ENCODE measurements at regions not wholly inside any gene's neighbourhood (a gene's known extent, or its start where the extent isn't known, plus 50 kb on each side); places are given as distances from the start of the nearest gene placed in this dataset.
A peak's percentile ranks its signal among the peaks of the same experiment; 100 is the strongest.
"Not testable (repeated sequence)": the region's sequence is repeated elsewhere in the genome, so short reads cannot be mapped to it uniquely, and the experiment has no call there.

DNA sequence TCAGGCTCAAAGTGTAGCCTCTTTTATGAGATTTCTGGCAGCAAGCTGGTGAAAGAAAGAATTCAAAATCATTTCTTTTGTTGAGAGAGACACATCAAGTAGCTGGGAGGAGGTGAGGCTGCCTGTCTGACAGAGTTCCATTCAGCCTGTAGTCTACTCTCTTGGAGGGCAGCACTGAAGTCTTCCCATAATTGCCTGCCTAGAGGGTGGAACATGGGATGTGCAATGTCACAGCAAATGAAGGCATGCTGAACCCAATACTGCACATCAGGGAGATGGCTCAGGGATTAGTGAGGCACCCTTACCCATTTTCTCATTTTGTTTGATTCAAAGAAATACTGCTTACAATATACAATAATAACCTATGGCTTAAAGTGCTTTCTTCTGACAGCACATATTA lies 475.7 kb downstream of the TMEM232 start:
- DNase-seq (ENCODE audit: low spot score), result no peak

DNA sequence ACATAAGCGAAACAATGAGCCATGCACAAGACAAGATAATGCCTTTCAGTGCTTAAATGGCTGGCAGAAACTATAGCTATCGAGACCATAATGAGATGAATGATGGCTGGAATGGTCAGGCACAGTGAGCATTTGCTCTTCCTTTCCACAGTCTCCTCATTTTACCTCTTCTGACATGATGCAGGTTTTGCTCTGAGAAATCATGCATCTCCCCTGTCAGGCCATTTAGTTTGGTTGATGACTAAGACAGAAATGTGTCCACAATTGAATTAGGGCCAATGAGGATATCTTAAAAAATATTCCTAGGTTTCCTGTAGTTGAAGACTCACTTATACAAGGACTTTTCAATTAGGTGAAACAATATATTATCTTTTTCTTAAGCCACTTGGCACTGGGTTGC lies 475.1 kb downstream of the TMEM232 start:
- no peak for DNase-seq (ENCODE audit: low spot score)

DNA sequence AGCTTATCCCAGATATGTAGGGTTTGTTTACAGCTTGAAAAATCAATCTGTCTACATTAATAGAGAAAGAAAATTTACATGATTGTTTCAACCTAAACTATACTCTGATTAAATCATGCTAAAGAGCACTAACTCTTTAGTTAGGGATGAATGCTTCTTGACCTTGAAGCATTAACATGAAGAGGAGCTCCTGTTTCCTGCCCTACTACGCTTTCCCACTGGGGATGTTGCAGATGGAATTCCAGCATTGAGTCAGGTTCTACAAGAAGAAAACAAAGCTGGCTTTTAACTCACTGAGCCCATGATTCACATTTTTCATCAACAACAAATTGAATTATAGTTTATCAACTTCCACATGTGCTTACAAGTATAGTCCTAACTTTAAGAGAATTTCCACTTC lies 471.3 kb downstream of the TMEM232 start:
- no peak for DNase-seq (ENCODE audit: low spot score)

- no peak for DNase-seq (ENCODE audit: low spot score)
Measured at GRCh38 chr5:110256298-110256697, 470.2 kb downstream of the TMEM232 start.

DNA sequence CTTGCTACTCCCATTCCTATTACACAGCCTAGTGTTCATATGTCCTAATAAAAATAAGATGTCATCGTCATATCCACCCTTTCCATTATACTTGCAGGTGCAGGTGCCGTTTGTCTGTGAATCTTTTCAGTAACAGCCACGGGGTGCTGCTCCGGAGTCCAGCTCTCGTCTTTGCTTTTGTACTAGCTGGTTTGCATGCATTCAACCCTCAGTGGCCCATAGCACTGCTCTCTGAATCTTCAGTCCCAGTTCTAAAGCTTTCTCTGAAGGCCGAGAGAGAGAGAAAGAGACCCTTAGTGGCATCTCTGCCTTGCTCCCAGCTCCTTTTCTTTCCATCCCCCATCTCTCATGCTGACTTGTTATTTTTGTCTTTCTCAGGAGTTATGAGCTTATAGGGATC lies 468.5 kb downstream of the TMEM232 start:
- DNase-seq (ENCODE audit: low spot score), result no peak

- no peak for DNase-seq (ENCODE audit: low spot score)
Measured at GRCh38 chr5:110258460-110259216, 467.8 kb downstream of the TMEM232 start.

GRCh38 chr5:110262749-110263148 lies 463.7 kb downstream of the TMEM232 start:
- no peak for DNase-seq (ENCODE audit: low spot score)

GRCh38 chr5:110264661-110265060 lies 461.8 kb downstream of the TMEM232 start:
- no peak for DNase-seq (ENCODE audit: low spot score)

DNA sequence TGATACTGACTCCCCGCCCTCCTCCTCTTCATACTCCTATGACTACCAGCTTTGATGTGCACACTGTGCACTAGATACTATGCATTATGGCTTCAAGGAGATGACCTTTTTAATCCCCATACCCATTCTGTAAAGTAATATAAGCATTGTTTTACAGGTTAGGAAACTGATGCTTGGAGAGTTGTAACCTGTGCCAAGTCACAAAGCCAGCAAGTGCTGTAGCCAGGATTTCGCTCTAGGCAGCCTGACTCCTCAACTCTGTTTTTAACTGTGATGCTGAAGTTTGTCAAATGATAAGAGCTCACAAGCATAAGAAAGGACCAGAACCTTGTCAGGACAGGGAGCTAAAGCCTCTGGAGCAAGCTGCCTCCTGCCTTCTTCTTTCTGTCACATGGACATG lies 461.3 kb downstream of the TMEM232 start:
- DNase-seq (ENCODE audit: low spot score), result no peak

GRCh38 chr5:110267714-110268113 lies 458.8 kb downstream of the TMEM232 start:
- no peak for DNase-seq (ENCODE audit: low spot score)

DNA sequence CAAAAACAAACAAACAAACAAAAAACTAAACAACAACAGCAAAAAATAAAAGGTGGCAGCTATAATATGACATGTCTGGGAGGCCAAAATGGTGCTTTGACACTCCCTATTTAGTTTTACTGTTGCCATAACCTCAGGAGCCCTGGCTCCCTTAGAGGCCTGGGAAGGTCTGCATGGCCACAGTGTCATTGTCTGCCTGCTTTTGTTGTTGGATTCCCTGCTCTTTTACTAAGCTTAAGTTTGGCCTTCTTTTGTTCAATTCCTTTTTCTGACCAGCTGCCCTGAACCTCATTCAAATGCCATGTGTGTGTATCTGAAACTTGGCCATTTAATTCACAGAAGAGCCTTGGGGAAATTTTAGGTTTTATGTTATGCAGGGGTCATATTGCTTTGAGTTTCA lies 458.2 kb downstream of the TMEM232 start:
- no peak for DNase-seq (ENCODE audit: low spot score)

DNA sequence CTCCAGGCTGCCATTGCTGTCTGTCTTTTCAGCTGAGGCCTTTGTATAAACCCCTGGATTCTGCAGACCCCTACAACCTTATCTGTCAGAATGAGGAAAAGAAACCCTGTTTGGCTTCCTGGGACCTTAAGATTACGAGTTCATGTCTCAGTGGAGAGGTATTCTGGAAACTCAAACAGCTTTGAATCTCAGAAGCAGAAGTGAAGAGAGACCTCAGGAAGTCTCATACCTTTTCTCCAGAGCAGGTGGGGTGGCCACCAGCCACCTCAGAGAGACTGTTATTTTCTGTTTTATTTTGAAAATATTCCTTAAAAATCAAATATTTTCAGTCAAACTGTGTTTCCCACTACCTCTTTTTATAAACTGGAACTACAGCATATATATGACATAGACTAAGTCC lies 457.5 kb downstream of the TMEM232 start:
- no peak for DNase-seq (ENCODE audit: low spot score)

GRCh38 chr5:110269478-110270142 lies 456.9 kb downstream of the TMEM232 start:
- peak; percentile 2 for DNase-seq (ENCODE audit: low spot score)

- no peak for DNase-seq (ENCODE audit: low spot score)
Measured at GRCh38 chr5:110275878-110276277, 450.6 kb downstream of the TMEM232 start.

DNA sequence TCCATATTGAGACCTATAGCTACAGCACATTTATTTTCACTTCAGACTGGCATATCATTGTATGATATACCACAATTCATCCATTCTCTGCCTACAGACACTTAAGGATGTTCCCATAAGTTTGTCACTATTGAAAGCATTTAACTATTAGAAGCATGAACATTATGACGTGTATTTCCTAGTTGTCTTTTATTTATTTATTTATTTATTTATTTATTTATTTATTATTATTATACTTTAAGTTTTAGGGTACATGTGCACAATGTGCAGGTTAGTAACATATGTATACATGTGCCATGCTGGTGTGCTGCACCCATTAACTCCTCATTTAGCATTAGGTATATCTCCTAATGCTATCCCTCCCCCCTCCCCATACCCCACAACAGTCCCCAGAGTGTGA lies 448.0 kb downstream of the TMEM232 start:
- not testable (repeated sequence) for DNase-seq (ENCODE audit: low spot score)

- not testable (repeated sequence) for DNase-seq (ENCODE audit: low spot score)
Measured at GRCh38 chr5:110284121-110284520, 442.4 kb downstream of the TMEM232 start.

- DNase-seq (ENCODE audit: low spot score), result no peak
Measured at GRCh38 chr5:110288766-110289511, 437.5 kb downstream of the TMEM232 start.

DNA sequence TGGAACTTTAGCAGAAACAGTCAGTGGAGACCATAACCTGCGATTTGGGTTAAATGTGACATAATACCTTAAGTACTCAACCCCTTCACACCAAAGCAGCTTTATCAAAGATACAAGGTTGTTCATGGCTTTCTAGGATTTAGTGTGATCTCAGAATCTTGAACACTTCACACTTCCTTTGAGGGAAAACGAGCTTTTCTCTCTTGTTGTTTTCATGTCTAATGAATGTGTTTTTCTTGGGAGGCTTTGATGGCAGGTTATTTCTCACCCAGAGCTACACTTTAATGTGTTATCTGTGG lies 437.0 kb downstream of the TMEM232 start:
- no peak for DNase-seq (ENCODE audit: low spot score)

DNA sequence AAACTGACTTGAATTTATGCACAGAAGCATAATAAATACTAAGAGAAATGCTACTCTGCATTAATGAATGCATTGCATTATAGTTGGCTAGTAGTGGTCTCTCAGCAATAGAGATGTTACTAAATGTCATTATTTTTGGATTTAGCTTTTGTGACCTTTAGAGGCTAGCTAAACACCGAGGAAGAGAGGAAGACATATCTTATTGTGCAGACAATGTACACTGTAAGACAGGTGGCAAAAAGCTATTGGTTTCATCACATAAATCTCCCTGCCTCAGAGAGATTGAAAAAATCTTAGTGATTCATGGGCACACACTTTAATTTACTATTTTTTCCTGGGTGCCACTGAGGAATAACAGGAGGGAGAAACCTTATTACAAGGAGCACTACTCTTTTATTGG lies 435.9 kb downstream of the TMEM232 start:
- DNase-seq (ENCODE audit: low spot score), result no peak

- DNase-seq (ENCODE audit: low spot score), result no peak
Measured at GRCh38 chr5:110294281-110294680, 432.2 kb downstream of the TMEM232 start.

- DNase-seq (ENCODE audit: low spot score), result no peak
Measured at GRCh38 chr5:110297152-110297670, 429.3 kb downstream of the TMEM232 start.

GRCh38 chr5:110304176-110304575 lies 422.3 kb downstream of the TMEM232 start:
- DNase-seq (ENCODE audit: low spot score), result no peak

DNA sequence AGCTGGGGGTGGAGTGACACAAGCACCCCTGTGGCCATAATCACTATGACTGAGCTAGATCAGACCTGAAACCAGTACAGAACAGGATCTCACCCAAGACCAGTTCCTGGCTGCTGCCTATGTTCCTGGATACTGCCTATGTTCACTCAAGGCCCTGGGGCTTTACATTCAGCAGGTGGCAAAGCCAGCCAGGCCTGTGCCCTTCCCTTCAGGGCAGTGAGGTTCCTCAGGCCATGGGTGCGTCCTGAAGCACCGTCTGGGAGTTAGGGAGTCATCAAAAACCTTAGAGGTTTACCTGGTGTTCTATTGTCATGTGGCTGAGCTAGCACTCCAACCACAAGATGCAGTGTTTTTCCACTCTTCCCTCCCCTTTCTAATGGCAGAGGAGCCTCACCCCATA lies 419.8 kb downstream of the TMEM232 start:
- DNase-seq (ENCODE audit: low spot score), result no peak

Measured in activated CD4-positive, alpha-beta T cell treated with anti-CD3 and anti-CD28 coated beads, Interleukin-2, Interleukin-4, amounts not matched to agents 100 ng/mL and 50 ng/mL, durations not matched to agents 16 hours and 8 hours (primary cell).